NCI-H524 (cell line): ENCODE measurements at regions not wholly inside any gene's neighbourhood (a gene's known extent, or its start where the extent isn't known, plus 50 kb on each side); places are given as distances from the start of the nearest gene placed in this dataset.

Source experiments
- DNase-seq, 2 experiments: peaks; one replicate each; lab custom pipeline; 2025; lab: John Stamatoyannopoulos, UW

DNA sequence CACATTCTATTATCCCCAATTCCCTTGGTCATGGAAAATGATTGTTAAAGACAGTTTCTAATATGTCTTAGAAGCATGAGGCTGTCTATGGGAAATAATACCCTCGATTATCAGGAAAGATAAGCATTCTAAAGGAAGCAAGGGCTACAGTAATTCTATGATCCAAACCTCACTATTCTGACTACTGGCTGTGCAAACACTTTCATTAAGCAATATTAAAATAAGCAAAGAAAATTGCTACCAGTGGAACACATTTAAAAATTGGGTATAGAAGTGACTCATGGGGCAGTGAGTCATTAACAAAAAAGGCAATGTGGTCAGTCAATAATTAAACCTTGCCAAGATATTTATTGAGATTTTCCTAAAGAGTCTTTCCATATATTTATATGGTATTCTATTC, 1415.2 kb upstream of the TENM4 start:
- no peak for DNase-seq

DNA sequence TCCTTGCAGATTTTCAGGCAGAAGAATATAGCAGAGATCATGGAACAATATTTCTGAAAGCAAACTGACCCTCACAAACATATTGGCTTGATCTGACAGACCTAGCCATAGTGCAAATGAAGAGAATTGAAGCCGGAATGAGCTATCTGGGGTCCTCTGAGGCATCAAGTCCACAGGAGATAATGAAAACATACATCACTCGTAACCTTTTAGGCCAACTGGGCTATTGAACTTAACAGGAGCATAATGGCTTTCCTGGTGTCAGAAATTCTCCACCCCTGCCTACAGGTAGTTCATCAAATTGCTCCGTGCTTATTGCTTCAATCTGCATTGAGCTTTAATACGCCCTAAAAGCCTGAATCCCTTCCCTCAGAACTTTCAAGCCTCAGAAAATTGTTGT, 1414.6 kb upstream of the TENM4 start:
- no peak for DNase-seq

DNA sequence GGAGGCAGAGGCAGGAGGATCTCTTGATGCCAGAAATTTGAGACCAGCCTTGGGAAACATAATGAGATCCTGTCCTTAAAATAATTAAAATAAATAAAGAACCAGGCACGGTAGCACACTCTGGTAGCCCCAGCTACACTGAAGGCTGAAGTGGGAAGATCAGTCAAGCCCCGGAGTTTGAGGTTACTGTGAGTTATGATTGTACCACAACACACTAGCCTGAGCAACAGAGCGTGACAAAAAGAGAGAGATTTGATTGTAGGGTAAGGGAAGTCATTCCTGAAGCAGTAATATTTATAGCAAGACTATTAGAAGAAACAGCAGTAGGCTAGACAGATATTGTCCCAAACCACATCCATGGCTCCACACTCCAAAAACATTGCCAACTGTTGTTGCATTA, 1408.4 kb upstream of the TENM4 start:
- DNase-seq: no peak

DNA sequence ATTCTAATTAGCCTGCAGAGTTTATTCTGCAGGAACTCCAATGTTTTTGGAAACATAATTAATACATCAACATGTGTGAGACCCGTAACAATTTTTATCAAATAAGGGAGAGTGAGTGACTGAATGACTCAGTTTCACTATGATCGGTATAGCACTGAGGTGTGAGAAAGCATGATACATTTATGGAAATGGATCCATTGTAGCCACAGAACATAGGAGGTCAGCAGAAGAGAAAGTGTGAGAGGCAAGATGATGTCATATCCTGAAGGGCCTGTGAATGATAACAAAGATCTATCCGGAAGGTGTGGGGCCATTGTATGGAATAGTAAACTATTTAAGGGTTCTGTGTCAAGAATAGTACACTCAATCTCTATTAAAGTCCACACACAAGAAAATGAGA, 1406.1 kb upstream of the TENM4 start:
- no peak for DNase-seq

DNA sequence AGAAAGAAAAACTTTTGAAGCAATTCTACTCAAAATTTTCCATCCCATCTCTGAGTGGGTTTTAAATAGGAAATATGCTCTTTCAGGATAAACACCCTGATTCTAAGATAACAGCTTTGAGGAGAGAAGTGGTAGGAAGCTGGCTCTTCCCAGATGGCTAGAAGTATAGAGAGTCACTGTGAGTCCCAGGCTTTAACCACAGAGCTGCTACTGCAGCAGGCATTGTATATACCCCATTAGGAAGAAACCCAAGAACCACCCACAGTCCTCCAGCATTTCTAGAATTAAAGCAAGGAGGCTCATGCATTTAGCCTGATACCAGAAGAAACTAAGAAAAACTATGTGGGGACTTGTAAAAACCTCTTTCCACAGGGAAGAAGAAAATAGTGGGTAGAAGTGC, 1405.6 kb upstream of the TENM4 start:
- no peak for DNase-seq

DNA sequence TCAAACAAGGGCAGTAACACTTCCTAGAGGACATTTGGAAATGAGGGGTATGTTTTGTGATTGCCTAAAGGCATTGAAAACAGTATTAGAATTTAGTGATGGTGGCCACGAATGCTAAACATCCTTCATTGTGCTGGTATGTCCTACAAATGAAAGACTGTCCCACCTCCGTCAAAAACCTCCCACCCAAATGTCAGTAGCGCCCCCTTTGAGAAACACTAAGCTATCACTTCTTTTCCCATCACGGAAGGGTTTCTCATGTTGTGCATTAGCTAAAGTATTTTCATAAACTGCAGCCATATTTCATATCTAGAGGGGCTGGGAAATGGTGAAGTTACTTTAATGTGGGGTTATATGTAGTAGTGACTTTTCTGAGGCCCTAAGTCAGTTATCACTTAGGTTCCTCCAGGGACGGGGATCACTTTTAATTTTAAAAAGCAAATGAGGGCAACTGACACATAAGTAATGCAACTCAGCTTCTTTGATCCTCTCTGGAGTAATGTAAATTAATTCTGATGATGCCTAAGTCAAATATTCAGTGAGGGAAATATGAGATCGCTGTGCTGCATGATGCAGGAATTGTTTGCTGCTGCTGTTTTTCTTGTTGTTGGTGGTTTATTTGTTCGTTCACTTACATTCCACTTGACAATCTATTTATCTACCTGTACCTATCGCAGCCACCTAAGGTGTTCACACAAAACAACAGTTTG, 1403.4 kb upstream of the TENM4 start:
- no peak for DNase-seq

DNA sequence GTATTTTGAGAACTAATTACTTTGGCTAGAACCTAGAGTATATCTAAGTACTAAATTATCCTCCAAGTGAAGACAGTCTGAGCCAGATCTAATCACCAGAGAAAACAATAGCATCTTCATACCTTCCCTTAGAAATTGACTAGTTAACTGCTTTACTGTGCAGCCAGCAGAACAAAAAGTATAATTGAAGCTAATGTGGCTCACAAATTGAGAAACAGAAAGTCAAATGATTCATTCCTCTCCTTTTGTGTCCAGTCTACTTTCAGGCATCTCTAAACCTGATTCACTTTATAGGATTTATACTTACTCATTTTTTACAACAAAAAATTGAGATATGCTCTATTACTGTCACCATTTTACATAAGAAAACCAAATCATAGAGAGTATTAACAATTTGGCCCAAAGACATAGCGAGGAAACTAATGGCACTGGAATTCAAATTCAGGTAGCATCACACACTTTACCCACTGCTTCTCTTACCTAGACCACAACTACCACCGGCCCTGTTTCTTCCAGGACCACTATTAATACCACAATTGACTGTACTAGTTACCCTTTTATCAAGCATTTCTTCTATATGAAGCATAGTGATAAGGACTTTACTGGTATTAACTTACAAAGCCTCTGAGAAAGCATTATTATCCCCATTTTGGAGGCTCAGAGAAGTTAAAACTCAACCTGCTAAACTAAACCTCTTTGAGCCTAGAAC, 1402.6 kb upstream of the TENM4 start:
- no peak for DNase-seq

DNA sequence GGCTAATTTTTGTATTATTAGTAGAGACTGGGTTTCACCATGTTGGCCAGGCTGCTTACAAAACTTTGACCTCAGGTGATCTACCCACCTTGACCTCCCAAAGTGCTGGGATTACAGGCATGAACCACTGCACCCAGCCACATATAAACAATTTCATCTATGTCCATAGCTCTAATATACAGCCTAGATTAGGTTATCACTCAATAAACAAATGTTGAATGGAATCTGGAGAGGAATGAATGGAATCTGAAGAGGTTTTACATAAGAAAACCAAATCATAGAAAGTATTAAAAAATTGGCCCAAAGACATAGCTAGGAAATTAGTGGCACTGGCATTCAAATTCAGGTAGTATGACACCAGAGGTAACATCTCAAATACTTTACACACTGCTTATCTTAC, 1401.4 kb upstream of the TENM4 start:
- DNase-seq: no peak

DNA sequence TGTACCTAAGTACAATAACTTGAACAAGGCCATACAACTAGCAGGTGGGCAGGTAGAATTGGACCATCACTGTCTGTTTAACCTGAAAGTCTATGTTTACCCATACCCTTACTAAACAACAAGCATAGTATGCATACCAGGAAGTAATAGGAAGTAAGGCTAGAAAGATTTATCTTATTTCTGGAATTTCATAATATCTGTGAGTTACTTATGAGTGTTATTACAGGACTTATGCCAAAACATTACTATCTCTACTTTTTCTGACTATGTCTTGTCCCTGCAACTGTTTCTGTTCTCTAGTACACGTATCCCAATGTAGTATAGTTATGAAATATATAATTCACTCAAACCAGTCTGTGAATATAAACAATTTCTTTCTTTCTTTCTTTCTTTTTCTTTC, 1400.8 kb upstream of the TENM4 start:
- no peak for DNase-seq

DNA sequence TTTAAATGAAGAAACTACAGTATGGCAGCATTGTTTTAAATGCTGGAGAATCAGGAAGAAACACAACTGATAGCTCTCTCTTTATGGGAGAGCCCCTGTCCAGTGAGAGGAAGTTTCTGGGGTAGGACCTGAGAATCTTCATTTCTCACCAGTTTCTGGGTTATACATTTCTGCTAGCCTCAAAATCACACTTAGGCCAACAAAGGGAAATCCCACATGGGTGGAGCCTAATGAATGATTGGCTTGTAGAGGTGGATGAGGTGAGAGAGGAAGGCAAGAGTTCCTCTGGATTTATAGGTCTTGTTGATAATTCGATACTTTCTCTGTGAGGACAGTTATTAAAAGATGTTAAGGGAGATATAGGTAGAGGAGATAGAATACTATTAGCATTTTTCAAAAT, 1397.3 kb upstream of the TENM4 start:
- DNase-seq: no peak

DNA sequence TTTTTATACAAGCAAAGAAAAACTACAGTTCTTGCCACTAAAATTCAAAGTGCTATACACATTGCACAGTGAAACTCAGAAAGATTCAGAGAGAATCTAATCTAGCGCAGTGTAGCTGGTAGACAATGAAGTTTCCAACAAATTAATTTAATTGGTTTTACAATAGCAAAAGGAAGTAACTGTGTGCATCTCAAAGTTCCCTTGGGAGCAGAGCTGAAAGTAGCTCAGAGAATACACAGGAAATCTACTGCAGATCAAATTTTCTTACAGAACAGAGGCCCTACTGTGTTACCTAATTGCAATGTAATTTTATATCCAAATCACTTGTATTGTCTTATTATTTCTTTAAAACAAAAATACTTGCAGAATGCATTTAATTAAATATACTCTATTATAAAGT, 1396.2 kb upstream of the TENM4 start:
- DNase-seq: no peak

DNA sequence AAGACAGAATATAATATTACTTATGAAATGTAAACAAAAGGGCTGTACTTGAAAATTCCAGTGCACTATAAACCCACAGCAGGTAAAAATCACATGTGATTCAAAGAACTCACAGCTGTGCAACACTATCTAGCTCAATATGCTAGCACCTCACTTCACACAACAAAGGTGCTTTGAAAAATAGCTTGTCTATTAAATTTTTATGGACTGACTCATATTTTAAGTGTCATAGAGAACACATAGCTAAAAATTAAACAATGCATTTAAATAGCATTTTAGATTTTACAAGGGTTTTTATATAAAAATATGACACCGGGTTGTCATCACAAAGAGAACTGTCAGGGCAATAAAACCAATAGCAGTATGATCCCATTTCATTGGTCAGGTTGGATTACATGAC, 1390.5 kb upstream of the TENM4 start:
- DNase-seq: no peak

DNA sequence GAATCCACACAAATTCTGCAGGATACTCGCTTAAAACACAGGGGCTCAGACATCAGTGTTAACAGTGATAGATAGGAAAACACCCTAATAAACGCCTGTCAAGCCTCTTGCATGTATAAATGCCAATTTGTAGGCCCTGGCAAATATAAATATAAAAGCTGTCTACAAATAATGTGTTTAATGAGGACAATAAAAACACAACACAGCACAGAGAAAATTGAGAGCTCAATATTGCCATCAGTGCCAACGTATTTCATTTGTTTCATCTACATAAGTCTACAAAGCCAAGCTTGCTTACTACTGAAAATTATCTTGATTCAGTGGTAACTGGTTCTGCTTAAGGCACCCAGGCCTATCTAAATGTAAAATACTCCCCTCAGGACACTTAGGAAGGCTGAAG, 1387.0 kb upstream of the TENM4 start:
- DNase-seq: no peak

DNA sequence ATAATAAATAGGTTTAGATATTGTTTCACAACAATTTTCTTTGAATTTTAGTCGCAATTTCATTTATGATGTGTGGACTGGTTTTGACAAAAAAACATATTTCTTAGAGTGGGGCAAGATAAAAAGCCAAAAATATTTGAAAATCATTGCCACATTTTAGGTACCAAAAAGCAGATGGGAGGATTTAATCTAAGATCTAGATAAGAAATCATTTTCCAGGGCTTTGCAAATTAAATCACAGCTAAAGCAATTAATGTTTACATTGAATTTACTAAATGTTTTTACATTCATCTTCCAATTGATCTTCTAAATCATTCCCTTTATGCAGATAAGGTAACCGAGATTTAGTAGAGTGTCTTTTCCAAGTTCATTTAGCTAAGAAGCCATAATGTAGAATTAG, 1386.0 kb upstream of the TENM4 start:
- no peak for DNase-seq

DNA sequence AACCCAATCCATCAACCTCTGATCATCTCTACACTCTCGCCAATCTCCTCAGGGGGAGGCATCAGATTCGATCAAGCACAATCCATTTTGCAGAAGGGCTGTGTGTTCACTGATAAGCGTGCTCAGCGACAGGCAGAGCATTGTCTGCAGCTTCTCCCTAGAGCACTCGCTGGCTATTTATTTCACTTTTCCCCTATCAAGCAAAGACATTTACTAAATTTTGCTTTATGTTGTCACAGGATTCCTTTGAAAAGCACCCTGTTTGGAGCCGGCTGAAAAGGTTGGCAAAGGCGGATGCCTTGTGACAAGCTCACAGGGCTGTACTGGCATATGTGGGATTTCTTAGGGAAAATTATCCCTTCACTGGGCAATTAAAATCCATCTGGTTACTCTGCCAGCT, 1381.5 kb upstream of the TENM4 start:
- peak; percentile 68 to 84 for DNase-seq

DNA sequence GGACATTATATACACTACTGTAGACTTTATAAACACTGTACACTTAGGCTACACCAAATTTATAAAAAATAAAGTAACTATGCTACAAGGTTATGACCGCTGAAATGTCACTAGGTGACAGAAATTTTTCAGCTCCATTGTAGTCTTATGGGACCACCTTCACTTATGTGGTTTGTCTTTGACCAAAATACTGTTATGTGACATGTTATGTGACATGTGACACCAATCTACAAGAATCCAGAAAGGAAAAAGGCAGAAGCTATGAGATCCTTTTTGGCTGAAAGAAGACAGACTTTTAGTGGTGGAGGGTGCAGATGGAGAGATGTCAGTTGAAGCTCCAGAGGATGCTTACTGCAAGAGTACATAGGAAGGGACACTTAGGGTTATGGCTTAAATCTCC, 1378.4 kb upstream of the TENM4 start:
- DNase-seq: no peak

DNA sequence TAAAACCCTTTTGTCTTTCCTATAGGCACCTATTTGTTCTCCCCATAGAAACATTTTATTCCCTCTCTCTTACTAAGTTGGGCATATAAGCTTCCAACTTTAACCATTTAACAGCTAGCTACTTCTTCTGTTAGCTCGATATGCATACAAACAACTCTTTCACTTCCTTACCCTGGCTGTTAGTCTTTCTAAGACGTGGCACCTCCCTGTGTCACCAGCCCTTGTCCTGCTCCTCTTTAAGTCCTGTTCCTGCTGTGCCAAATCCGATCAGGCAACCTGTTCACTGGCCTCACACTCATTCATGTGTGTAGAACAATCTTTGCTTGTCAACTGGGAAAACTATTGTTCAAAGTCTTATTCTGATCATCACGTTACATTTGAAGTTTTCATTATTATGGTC, 1376.1 kb upstream of the TENM4 start:
- no peak for DNase-seq

DNA sequence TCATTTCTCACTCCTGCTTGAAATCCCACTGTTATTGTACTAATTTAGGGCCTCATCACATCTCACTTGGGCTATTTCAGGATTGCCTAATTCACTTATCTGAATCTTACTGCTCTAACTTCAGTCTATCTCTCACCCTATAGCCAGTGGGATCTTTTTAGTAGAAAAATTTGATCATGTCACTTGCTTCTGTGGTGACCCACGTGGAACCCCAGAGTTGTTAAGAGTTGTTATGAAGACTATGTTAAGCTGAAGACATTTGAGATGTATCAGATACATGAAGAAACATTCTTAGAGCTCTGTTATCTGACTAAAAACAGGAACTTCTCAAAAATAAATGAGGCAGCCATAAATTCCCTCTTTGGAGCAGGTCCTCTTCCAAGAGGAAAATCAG, 1375.6 kb upstream of the TENM4 start:
- no peak for DNase-seq

DNA sequence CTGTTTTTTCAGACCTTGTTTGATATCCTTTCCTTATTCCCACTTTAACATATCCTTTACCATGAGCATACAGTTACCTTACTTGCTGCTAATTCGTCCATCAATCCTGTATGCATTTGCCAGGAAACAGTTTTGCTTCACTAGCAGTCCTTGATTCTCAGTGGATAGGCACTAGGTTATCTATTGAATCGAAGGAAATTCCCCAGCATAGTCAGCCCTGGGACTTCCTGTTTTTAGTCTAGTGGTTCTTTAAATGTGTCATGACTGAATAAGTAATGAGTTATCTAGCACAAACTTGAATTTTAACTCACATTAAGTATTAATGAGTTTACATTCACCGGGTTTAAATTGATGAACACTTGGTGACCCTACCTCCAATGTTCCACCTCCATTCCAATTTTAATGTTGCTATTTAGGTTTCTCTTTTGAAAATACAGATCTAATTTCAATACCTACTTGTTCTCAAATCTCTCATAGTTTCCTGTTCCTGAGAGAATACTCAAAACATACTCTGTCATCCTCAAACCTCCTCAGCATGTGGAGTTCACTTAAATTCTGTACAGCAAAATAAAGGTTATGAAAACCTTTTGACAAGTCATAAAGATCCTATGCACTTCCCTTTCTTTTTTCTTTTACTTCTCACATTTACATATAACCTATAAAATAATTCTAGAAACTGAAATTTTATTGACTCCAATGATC, 1375.1 kb upstream of the TENM4 start:
- DNase-seq: no peak

DNA sequence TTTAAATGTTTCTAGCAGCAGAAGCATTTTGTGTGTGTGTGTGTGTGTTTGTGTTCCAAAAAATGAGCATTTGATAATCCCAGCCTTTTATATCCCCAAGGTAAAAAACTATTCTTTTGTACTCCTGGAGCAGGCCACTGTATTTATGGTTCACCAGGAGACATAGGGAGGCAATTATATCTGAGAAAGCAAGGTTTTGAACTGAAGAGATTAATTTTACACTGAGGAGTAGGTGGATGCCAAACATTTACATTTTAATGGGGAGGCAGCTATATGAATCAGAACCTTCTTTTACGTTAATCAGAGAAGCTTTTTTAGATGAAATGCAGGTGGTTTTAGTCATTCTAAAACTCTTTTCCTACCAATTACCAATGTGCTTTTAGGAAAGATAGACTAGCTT, 1374.0 kb upstream of the TENM4 start:
- DNase-seq: no peak

DNA sequence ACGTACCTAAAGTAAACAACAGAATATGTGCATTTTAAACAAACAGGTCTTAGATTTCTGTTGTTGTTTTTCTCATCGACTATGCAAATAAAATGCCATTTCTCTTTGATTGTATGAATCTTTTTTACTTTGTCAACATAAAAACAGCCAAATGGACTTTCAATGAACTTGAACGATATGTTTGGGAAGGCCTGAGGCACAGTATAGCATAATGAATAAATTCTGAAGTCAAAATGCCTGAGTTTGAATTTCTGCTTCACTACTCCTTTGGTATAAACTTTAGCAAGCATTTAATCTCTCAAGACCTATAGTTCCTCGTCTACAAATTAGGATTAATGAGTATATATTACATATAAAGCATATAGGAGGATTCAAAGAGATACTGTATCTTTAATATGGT, 1369.9 kb upstream of the TENM4 start:
- DNase-seq: no peak

DNA sequence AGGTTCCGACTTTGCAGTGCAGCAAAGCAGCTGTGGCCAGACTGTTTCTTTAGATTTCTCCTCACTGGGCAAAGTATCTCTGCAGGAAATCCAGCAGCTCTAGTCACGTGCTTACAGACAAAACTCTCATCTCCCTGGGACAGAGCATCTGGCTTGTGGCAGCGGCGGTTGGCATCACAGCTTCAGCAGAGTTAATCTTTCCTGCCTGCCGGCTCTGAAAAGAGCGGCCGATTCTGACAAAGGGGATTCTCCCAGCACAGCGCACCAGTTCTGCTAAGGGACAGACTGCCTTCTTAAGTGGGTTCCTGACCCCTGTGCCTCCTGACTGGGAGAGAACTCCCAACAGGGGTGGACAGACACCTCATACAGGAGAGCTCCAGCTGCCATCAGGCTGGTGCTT, 1357.3 kb upstream of the TENM4 start:
- DNase-seq: peak; percentile 68 to 78

DNA sequence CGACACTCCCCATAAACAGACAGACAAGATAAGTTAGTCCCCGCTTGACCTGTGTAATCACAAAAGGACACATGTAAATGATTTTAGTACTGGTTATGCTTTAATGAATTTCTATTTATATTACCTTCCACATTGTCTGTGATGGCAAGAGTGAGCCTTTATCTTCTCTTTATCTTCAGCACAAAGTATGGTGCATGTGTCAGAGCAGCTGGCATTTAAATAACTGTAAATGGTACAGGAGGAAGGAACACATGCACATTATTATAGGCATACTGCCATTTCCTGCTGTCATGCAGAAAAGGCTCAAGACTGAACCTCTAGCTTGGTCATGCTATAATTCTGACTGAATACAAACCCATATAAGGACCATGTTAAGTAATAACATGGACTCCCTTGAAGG, 1342.7 kb upstream of the TENM4 start:
- DNase-seq: peak in 1 of 2 experiments; percentile 4
